ENCODE measurements at regions not wholly inside any gene's neighbourhood (a gene's known extent, or its start where the extent isn't known, plus 50 kb on each side); places are given as distances from the start of the nearest gene placed in this dataset.

GRCh38 chr14:54177641-54178621 lies 218.9 kb upstream of the CDKN3 start:
- peaks cover 3 to 16% (median 4%) of the 10 kb centered on the region in 3 donors for H3K27me3 Mint-ChIP-seq (ENCODE audit: low read depth in 3 of 3)
- WGBS (ENCODE audit: insufficient coverage) = 88% methylated on average over 1 of the region's 9 CpGs
- H2AFZ ChIP-seq (ENCODE audit: insufficient read depth, low read depth, low read length, poor library complexity, severe bottlenecking) = no peak overlapping the region

More at GRCh38 chr14:54177641-54178621, 218.9 kb upstream of the CDKN3 start:
- Mint-ChIP-seq H3K4me3 (peak overlapping the region in 1 of 2 donors; percentile 13), H3K27ac (no peak overlapping the region), H3K36me3 (no peaks in the 10 kb centered on the region), H3K4me1 (no peaks in the 10 kb centered on the region), H3K9me3 (no peaks in the 10 kb centered on the region)
- H3K9me3 ChIP-seq (replicated peaks in 1 of 2; ENCODE audit: control insufficient read depth in 1 of 2, insufficient read depth in 1 of 2, low read length in 2 of 2) = no peaks in the 10 kb centered on the region
- no peak overlapping the region for H3K4me3 ChIP-seq (replicated peaks in 1 of 3; ENCODE audit: low read depth in 2 of 3, low read length in 3 of 3)
- H3K36me3 ChIP-seq (replicated peaks in 1 of 2; ENCODE audit: control insufficient read depth in 1 of 2, insufficient read depth in 2 of 2, low read length in 2 of 2) = no peaks in the 10 kb centered on the region
- no peak overlapping the region for H3K9ac ChIP-seq (ENCODE audit: insufficient read depth, low read length, poor library complexity, severe bottlenecking)
- DNase-seq = no peak
- no peak for TF ChIP-seq CTCF (IDR thresholded peaks at IDR 0.05)
- no peaks in the 10 kb centered on the region for H4K20me1 ChIP-seq (ENCODE audit: insufficient read depth, low read length)
- no peaks in the 10 kb centered on the region for H3K4me1 ChIP-seq (ENCODE audit: control insufficient read depth in 1 of 2, insufficient read depth in 2 of 2, low read length in 2 of 2)
- H3K4me2 ChIP-seq (replicated peaks; ENCODE audit: extremely low read depth, low read length, poor library complexity, severe bottlenecking) = no peak overlapping the region
- H3K79me2 ChIP-seq (ENCODE audit: insufficient read depth, low read length) = no peaks in the 10 kb centered on the region
- intact Hi-C loops (cut with micrococcal nuclease) = no loop called here
- H3K27ac ChIP-seq (ENCODE audit: low read depth in 1 of 2, low read length in 2 of 2) = no peak overlapping the region
- peaks cover 2 to 7% of the 10 kb centered on the region in 2 donors for H3K27me3 ChIP-seq (ENCODE audit: control insufficient read depth in 2 of 2, insufficient read depth in 2 of 2, low read length in 2 of 2)

All from CD14-positive monocyte (primary cell).